SH-SY5Y (cell line): ENCODE measurements at regions not wholly inside any gene's neighbourhood (a gene's known extent, or its start where the extent isn't known, plus 50 kb on each side); places are given as distances from the start of the nearest gene placed in this dataset.

Source experiments
- GATA2 ChIP-seq: IDR thresholded peaks from 2 replicates; pipeline ENCODE4 v1.6.1; 2011; ENCODE audit warnings: mild to moderate bottlenecking, low read depth, low read length
- GATA3 ChIP-seq: IDR thresholded peaks from 2 replicates; pipeline ENCODE4 v1.6.1; 2011; ENCODE audit warnings: low read depth, mild to moderate bottlenecking, low read length, moderate library complexity

GRCh38 chr18:11379660-11380059 is 229.7 kb upstream of the SLC35G4 start:
- no peak for TF ChIP-seq GATA2
- no peak for TF ChIP-seq GATA3
